Hepatic stellate cell (primary cell): ENCODE measurements at regions not wholly inside any gene's neighbourhood (a gene's known extent, or its start where the extent isn't known, plus 50 kb on each side); places are given as distances from the start of the nearest gene placed in this dataset.

Experiments used
- DNase-seq: peaks from one replicate; pipeline ENCODE4 v3.0.0; 2011; ENCODE audit warnings: low spot score

- DNase-seq = no peak
Observed at GRCh38 chr12:4223273-4223845, 50.2 kb upstream of the CCND2 start.

GRCh38 chr12:4221258-4221620 lies 52.3 kb upstream of the CCND2 start:
- DNase-seq = no peak

GRCh38 chr12:4220536-4221257 lies 52.9 kb upstream of the CCND2 start:
- DNase-seq = no peak

- no peak for DNase-seq
Observed at GRCh38 chr12:4217091-4217490, 56.5 kb upstream of the CCND2 start.

- DNase-seq = no peak
Observed at GRCh38 chr12:4216187-4216927, 57.2 kb upstream of the CCND2 start.

- DNase-seq = no peak
Observed at GRCh38 chr12:4215229-4216186, 58.1 kb upstream of the CCND2 start.

- no peak for DNase-seq
Observed at GRCh38 chr12:4214877-4215228, 58.7 kb upstream of the CCND2 start.

- DNase-seq = no peak
Observed at GRCh38 chr12:4213471-4213870, 60.1 kb upstream of the CCND2 start.

- DNase-seq = no peak
Observed at GRCh38 chr12:4212845-4213244, 60.7 kb upstream of the CCND2 start.

- DNase-seq = no peak
Observed at GRCh38 chr12:4211372-4211771, 62.2 kb upstream of the CCND2 start.

- no peak for DNase-seq
Observed at GRCh38 chr12:4210183-4210582, 63.4 kb upstream of the CCND2 start.

GRCh38 chr12:4206470-4206869 lies 67.1 kb upstream of the CCND2 start:
- no peak for DNase-seq

GRCh38 chr12:4203772-4204376 lies 69.7 kb upstream of the CCND2 start:
- no peak for DNase-seq

GRCh38 chr12:4202918-4203317 lies 70.6 kb upstream of the CCND2 start:
- DNase-seq = no peak

- DNase-seq = no peak
Observed at GRCh38 chr12:4202487-4202886, 71.1 kb upstream of the CCND2 start.

- no peak for DNase-seq
Observed at GRCh38 chr12:4201333-4202100, 72.0 kb upstream of the CCND2 start.

GRCh38 chr12:4197922-4198763 lies 75.4 kb upstream of the CCND2 start:
- DNase-seq = no peak

GRCh38 chr12:4196805-4197420 lies 76.6 kb upstream of the CCND2 start:
- DNase-seq = no peak

GRCh38 chr12:4194668-4195067 lies 78.9 kb upstream of the CCND2 start:
- no peak for DNase-seq

GRCh38 chr12:4193821-4194220 lies 79.7 kb upstream of the CCND2 start:
- no peak for DNase-seq
